Duodenal mucosa (tissue), 2 donors: ENCODE measurements at regions not wholly inside any gene's neighbourhood (a gene's known extent, or its start where the extent isn't known, plus 50 kb on each side); places are given as distances from the start of the nearest gene placed in this dataset.

Source experiments
- H3K27ac ChIP-seq: one replicate; pipeline ENCODE4 v1.7.0; 2013; ENCODE audit warnings: low read depth, low read length
- H3K27me3 ChIP-seq, 2 donors: one replicate each; pipeline ENCODE4 v1.7.0; 2013; ENCODE audit warnings: low read length in 2 of 2, control low read depth in 1 of 2; ENCODE audit not compliant: insufficient read depth in 2 of 2, control insufficient read depth in 1 of 2
- H3K36me3 ChIP-seq, 2 donors: one replicate each; pipeline ENCODE4 v1.7.0; 2013; ENCODE audit warnings: low read length in 2 of 2, control low read depth in 1 of 2; ENCODE audit not compliant: insufficient read depth in 2 of 2, control insufficient read depth in 1 of 2
- H3K4me1 ChIP-seq, 2 donors: one replicate each; pipeline ENCODE4 v1.7.0; 2013; ENCODE audit warnings: low read length in 2 of 2, control low read depth in 1 of 2; ENCODE audit not compliant: insufficient read depth in 2 of 2, control insufficient read depth in 1 of 2
- H3K4me3 ChIP-seq, 2 donors: one replicate each; pipeline ENCODE4 v1.7.0; 2013; ENCODE audit warnings: low read length in 2 of 2, low read depth in 1 of 2
- H3K9ac ChIP-seq, 2 donors: one replicate each; pipeline ENCODE4 v1.7.0; 2013; ENCODE audit warnings: low read length in 2 of 2, low read depth in 1 of 2
- H3K9me3 ChIP-seq, 2 donors: one replicate each; pipeline ENCODE4 v1.7.0; 2013; ENCODE audit warnings: low read length in 2 of 2, control low read depth in 1 of 2; ENCODE audit not compliant: control insufficient read depth in 1 of 2

DNA sequence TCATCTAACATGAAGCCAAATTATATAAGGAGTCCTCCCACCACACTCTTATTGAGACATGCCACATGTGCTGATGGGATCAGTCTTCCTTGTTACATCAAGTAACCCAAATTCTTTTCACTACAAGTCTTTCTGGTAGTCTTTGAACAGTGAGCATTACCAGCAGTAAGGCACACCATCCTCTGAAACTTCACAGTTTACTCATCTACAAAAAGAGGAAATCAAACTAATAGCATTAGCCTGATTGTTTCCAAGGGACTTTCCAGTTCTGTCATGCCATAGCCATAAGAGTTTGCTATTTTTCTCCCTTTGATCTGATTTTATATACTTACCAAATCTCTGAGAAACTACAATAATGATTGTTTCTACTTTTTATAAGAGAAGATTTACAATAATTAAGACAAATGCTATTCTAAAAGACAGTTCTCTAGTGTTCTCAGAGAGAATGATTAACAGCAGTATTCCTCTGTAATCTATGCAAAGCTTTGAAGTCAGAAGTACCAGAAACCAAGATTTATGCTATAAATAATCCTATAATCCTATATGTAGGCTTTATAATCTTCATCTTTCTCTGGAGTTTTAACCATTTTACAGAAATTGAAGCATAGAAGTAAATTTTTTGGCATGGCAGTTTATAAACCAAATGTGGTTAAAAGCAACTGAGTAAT, 166.2 kb upstream of the ACO1 start:
- no peak overlapping the region for H3K27ac ChIP-seq
- no peak overlapping the region for H3K9ac ChIP-seq
- H3K4me3 ChIP-seq = no peak overlapping the region
- no peaks in the 10 kb centered on the region for H3K9me3 ChIP-seq
- no peaks in the 10 kb centered on the region for H3K4me1 ChIP-seq
- no peaks in the 10 kb centered on the region for H3K36me3 ChIP-seq
- H3K27me3 ChIP-seq = no peaks in the 10 kb centered on the region

- Histone ChIP-seq H3K27me3 (no peaks in the 10 kb centered on the region), H3K9ac (no peak overlapping the region), H3K9me3 (no peaks in the 10 kb centered on the region), H3K27ac (no peak overlapping the region), H3K4me1 (no peaks in the 10 kb centered on the region), H3K4me3 (no peak overlapping the region), H3K36me3 (no peaks in the 10 kb centered on the region)
Observed at GRCh38 chr9:32220750-32221149, 163.7 kb upstream of the ACO1 start.

GRCh38 chr9:32234451-32234850, 150.0 kb upstream of the ACO1 start:
- Histone ChIP-seq H3K9me3 (no peaks in the 10 kb centered on the region), H3K36me3 (no peaks in the 10 kb centered on the region), H3K27me3 (no peaks in the 10 kb centered on the region)

GRCh38 chr9:32247168-32247567, 137.3 kb upstream of the ACO1 start:
- H3K9me3 ChIP-seq = no peaks in the 10 kb centered on the region
- H3K27ac ChIP-seq = no peak overlapping the region
- H3K36me3 ChIP-seq = no peaks in the 10 kb centered on the region
- no peak overlapping the region for H3K9ac ChIP-seq
- no peaks in the 10 kb centered on the region for H3K27me3 ChIP-seq
- no peaks in the 10 kb centered on the region for H3K4me1 ChIP-seq
- H3K4me3 ChIP-seq = no peak overlapping the region

More at GRCh38 chr9:32234451-32234850, 150.0 kb upstream of the ACO1 start:
- Histone ChIP-seq H3K4me1 (no peaks in the 10 kb centered on the region), H3K9ac (no peak overlapping the region), H3K4me3 (no peak overlapping the region), H3K27ac (no peak overlapping the region)

GRCh38 chr9:32248189-32248712, 136.2 kb upstream of the ACO1 start:
- H3K4me3 ChIP-seq = no peak overlapping the region
- no peaks in the 10 kb centered on the region for H3K27me3 ChIP-seq
- no peak overlapping the region for H3K27ac ChIP-seq
- no peaks in the 10 kb centered on the region for H3K9me3 ChIP-seq
- H3K9ac ChIP-seq = no peak overlapping the region
- H3K36me3 ChIP-seq = no peaks in the 10 kb centered on the region
- no peaks in the 10 kb centered on the region for H3K4me1 ChIP-seq

DNA sequence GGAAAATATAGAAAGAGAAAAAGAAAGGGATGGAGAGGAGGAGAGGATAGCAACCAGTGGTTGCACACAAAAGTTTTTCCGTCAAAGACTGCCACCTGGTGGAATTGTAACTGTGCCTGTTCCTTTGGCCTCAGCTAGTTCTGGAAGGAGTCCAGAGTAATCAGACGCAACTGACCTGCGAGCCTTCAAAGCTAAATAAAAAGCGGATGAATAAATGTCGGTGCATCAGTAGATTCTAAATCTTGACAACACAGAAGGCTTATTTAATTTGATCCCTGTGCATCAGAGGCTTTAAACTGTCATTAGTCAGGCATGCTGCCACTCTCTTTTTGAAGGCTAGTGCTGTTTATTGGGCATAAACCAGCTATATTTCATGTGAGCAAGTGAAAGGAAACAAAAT, 132.9 kb upstream of the ACO1 start:
- no peak overlapping the region for H3K4me3 ChIP-seq

DNA sequence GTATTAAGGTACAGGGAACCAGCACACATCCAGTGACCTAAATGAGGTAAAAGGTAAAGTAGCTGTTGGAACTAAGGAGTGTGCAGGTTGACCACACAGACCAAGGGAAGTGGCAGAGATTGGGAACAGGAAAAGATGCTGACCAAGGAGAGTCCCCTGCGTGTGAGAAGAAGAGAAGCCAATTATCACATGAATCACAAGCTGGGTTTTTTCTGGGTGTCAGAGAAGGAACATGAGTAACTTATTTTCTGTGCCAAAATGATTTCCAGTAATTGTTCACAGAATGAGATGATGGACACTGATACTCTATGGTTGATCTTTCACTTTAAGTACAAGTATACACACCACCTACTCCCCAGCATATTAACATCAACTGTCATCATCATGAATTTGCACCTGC, 130.7 kb upstream of the ACO1 start:
- H3K36me3 ChIP-seq = no peaks in the 10 kb centered on the region

More for the DNA sequence above, 132.9 kb upstream of the ACO1 start:
- Histone ChIP-seq H3K27me3 (no peaks in the 10 kb centered on the region), H3K4me1 (no peaks in the 10 kb centered on the region), H3K36me3 (no peaks in the 10 kb centered on the region), H3K9ac (no peak overlapping the region), H3K27ac (no peak overlapping the region), H3K9me3 (no peaks in the 10 kb centered on the region)

GRCh38 chr9:32255026-32255425, 129.4 kb upstream of the ACO1 start:
- H3K9me3 ChIP-seq = no peaks in the 10 kb centered on the region
- no peaks in the 10 kb centered on the region for H3K36me3 ChIP-seq
- no peaks in the 10 kb centered on the region for H3K27me3 ChIP-seq
- H3K4me3 ChIP-seq = no peak overlapping the region
- H3K9ac ChIP-seq = no peak overlapping the region
- H3K4me1 ChIP-seq = no peaks in the 10 kb centered on the region
- H3K27ac ChIP-seq = no peak overlapping the region

More for the DNA sequence above, 130.7 kb upstream of the ACO1 start:
- no peak overlapping the region for H3K9ac ChIP-seq
- no peaks in the 10 kb centered on the region for H3K4me1 ChIP-seq
- H3K4me3 ChIP-seq = no peak overlapping the region
- no peaks in the 10 kb centered on the region for H3K9me3 ChIP-seq
- no peaks in the 10 kb centered on the region for H3K27me3 ChIP-seq
- H3K27ac ChIP-seq = no peak overlapping the region

DNA sequence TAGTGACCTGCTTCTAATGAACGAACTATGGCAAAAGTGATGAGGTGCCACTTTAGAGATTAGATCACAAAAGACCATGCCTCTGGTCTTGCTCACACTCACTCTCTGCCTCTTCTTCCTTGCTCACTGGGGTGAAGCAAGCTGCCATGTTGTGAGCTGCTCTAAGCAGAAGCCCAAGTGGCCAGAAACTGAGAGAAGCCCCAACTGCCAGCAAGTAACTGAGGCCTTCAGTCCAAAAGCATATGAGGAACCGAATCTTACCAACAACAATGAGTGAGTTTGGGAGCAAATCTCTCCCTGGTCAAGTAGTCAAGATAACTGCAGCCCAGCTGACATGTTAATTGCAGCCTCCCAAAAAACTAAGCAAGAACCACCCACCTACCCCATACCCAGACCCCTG, 126.0 kb upstream of the ACO1 start:
- H3K27ac ChIP-seq = no peak overlapping the region
- no peaks in the 10 kb centered on the region for H3K27me3 ChIP-seq
- no peak overlapping the region for H3K9ac ChIP-seq
- no peaks in the 10 kb centered on the region for H3K4me1 ChIP-seq
- no peaks in the 10 kb centered on the region for H3K9me3 ChIP-seq
- no peak overlapping the region for H3K4me3 ChIP-seq
- no peaks in the 10 kb centered on the region for H3K36me3 ChIP-seq

GRCh38 chr9:32260151-32260862, 124.1 kb upstream of the ACO1 start:
- no peaks in the 10 kb centered on the region for H3K4me1 ChIP-seq
- H3K4me3 ChIP-seq = no peak overlapping the region
- H3K27ac ChIP-seq = no peak overlapping the region
- H3K36me3 ChIP-seq = no peaks in the 10 kb centered on the region
- no peaks in the 10 kb centered on the region for H3K9me3 ChIP-seq
- no peak overlapping the region for H3K9ac ChIP-seq
- no peaks in the 10 kb centered on the region for H3K27me3 ChIP-seq
